ENCODE measurements at regions not wholly inside any gene's neighbourhood (a gene's known extent, or its start where the extent isn't known, plus 50 kb on each side); places are given as distances from the start of the nearest gene placed in this dataset.
A peak's percentile ranks its signal among the peaks of the same experiment; 100 is the strongest.
"Not testable (repeated sequence)": the region's sequence is repeated elsewhere in the genome, so short reads cannot be mapped to it uniquely, and the experiment has no call there.

- peaks cover 3% of the 10 kb centered on the region for H3K36me3 Mint-ChIP-seq (ENCODE audit: low read depth)
- DNase-seq (ENCODE audit: low spot score), result no peak
- peaks cover 26% of the 10 kb centered on the region for H3K4me1 Mint-ChIP-seq (ENCODE audit: low read depth)
- no peak overlapping the region for H3K4me3 Mint-ChIP-seq
- H3K9me3 Mint-ChIP-seq, result peaks cover 6% of the 10 kb centered on the region
- H3K27me3 Mint-ChIP-seq (ENCODE audit: low read depth), result no peaks in the 10 kb centered on the region
- H3K27ac Mint-ChIP-seq, result no peak overlapping the region
Observed at GRCh38 chr12:47314996-47315395, 235.2 kb upstream of the AMIGO2 start.

GRCh38 chr12:47312808-47313426 is 233.2 kb upstream of the AMIGO2 start:
- Mint-ChIP-seq H3K9me3 (no peaks in the 10 kb centered on the region), H3K36me3 (ENCODE audit: low read depth) (no peaks in the 10 kb centered on the region), H3K27me3 (ENCODE audit: low read depth) (no peaks in the 10 kb centered on the region), H3K4me1 (ENCODE audit: low read depth) (peaks cover 33% of the 10 kb centered on the region), H3K4me3 (no peak overlapping the region), H3K27ac (no peak overlapping the region)
- no peak for DNase-seq (ENCODE audit: low spot score)

DNA sequence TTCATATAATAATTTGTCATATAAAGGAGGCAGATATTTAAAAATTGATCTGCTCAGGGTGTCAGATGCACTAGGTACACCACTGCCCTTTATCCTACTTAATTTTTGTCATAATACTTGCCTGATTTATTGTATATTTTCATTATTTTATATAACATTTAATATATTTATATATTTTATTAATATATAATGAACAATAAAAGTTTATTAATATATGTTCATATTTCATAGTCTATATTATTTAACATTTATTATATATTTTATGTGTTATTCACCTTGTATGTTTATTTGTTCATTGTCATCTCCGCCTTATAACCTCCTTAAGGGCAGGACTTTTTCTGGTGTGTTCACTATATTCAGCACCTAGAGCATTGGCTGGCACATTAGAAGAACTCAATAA is 232.4 kb upstream of the AMIGO2 start:
- H3K27ac Mint-ChIP-seq, result no peak overlapping the region
- H3K4me3 Mint-ChIP-seq, result no peak overlapping the region
- no peak for DNase-seq (ENCODE audit: low spot score)
- no peaks in the 10 kb centered on the region for H3K36me3 Mint-ChIP-seq (ENCODE audit: low read depth)
- H3K27me3 Mint-ChIP-seq (ENCODE audit: low read depth), result no peaks in the 10 kb centered on the region
- H3K9me3 Mint-ChIP-seq, result no peaks in the 10 kb centered on the region
- H3K4me1 Mint-ChIP-seq (ENCODE audit: low read depth), result peaks cover 40% of the 10 kb centered on the region

DNA sequence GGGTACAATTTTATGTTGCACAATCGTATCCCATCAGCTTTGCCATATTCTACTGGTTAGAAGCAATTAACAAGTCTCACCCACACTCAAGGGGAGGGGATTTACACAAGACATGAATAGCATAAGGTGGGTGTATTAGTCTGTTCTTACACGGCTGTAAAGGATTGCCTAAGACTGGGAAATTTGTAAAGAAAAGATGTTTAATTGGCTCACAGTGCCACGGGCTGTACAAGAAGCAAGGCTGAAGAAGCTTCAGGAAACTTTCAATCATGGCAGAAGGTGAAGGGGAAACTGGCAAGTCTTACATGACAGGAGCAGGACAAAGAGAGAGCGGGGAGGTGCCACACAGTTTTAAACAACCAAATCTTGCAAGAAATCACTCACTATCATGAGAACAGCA is 231.8 kb upstream of the AMIGO2 start:
- Mint-ChIP-seq H3K4me1 (ENCODE audit: low read depth) (peaks cover 41% of the 10 kb centered on the region), H3K36me3 (ENCODE audit: low read depth) (peaks cover 6% of the 10 kb centered on the region), H3K27me3 (ENCODE audit: low read depth) (no peaks in the 10 kb centered on the region), H3K27ac (no peak overlapping the region), H3K9me3 (peaks cover 3% of the 10 kb centered on the region), H3K4me3 (no peak overlapping the region)
- DNase-seq (ENCODE audit: low spot score), result no peak

DNA sequence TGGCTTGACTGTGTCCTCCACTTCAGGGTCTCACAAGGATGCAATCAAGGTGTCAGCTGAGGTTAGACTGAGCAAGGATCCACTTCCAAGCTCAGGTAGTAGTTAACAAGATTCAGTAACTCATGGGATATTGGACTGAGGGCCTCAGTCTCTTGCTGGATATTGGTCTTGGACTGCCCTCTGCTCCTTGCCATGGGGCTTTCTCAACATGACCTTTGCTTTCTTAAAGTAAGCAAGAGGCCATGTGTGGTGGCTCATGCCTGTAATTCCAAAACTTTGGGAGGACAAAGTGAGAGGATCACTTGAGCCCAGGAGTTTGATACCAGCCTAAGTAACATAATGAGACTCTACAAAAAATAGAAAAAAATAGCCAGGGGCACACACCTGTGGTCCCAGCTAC is 231.3 kb upstream of the AMIGO2 start:
- no peaks in the 10 kb centered on the region for H3K27me3 Mint-ChIP-seq (ENCODE audit: low read depth)
- H3K4me3 Mint-ChIP-seq, result no peak overlapping the region
- no peak overlapping the region for H3K27ac Mint-ChIP-seq
- DNase-seq (ENCODE audit: low spot score), result no peak
- H3K9me3 Mint-ChIP-seq, result peaks cover 5% of the 10 kb centered on the region
- H3K4me1 Mint-ChIP-seq (ENCODE audit: low read depth), result peaks cover 38% of the 10 kb centered on the region
- H3K36me3 Mint-ChIP-seq (ENCODE audit: low read depth), result peaks cover 8% of the 10 kb centered on the region

GRCh38 chr12:47308672-47309071 is 228.9 kb upstream of the AMIGO2 start:
- H3K36me3 Mint-ChIP-seq (ENCODE audit: low read depth), result peaks cover 8% of the 10 kb centered on the region
- H3K9me3 Mint-ChIP-seq, result peaks cover 5% of the 10 kb centered on the region
- no peak overlapping the region for H3K27ac Mint-ChIP-seq
- DNase-seq (ENCODE audit: low spot score), result no peak
- H3K4me1 Mint-ChIP-seq (ENCODE audit: low read depth), result peaks cover 38% of the 10 kb centered on the region
- H3K4me3 Mint-ChIP-seq, result no peak overlapping the region
- no peaks in the 10 kb centered on the region for H3K27me3 Mint-ChIP-seq (ENCODE audit: low read depth)

- H3K36me3 Mint-ChIP-seq (ENCODE audit: low read depth), result peaks cover 8% of the 10 kb centered on the region
- peak overlapping the region; percentile 89 for H3K27ac Mint-ChIP-seq
- no peaks in the 10 kb centered on the region for H3K27me3 Mint-ChIP-seq (ENCODE audit: low read depth)
- peaks cover 5% of the 10 kb centered on the region for H3K9me3 Mint-ChIP-seq
- H3K4me3 Mint-ChIP-seq, result peak overlapping the region; percentile 92
- peak; percentile 59 for DNase-seq (ENCODE audit: low spot score)
- peaks cover 40% of the 10 kb centered on the region for H3K4me1 Mint-ChIP-seq (ENCODE audit: low read depth)
Observed at GRCh38 chr12:47307680-47308399, 228.1 kb upstream of the AMIGO2 start.

DNA sequence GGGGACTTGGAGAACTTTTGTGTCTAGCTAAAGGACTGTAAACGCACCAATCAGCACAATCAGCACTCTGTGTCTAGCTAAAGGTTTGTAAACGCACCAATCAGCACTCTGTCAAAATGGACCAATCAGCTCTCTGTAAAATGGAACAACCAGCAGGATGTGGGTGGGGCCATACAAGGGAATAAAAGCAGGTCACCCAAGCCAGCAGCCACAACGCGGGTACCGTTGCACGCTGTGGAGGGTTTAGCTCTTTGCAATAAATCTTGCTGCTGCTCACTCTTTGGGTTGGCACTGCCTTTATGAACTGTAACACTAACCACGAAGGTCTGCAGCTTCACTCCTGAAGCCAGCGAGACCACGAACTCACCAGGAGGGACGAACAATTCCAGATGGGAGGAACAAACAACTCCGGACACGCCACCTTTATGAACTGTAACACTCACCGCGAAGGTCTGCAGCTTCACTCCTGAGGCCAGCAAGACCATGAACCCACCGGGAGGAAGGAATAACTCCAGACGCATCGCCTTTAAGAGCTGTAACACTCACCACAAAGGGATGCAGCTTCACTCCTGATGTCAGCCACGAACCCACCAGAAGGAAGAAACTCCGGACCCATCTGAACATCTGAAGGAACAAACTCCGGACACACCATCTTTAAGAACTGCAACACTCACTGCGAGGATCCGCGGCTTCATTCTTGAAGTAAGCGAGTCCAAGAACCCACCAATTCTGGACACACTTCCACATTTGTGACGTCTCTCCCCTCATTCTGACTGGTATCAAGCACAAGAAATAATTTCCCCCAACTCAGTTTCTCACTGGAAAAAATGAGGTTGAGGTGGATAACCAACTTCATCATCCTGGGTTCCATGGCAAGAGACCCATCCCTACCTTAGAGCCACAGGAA is 227.3 kb upstream of the AMIGO2 start:
- DNase-seq (ENCODE audit: low spot score), result peak; percentile 58
- not testable (repeated sequence) for H3K27me3 Mint-ChIP-seq (ENCODE audit: low read depth); H3K36me3 Mint-ChIP-seq (ENCODE audit: low read depth); H3K9me3 Mint-ChIP-seq
- H3K27ac Mint-ChIP-seq, result peak overlapping the region; percentile 89
- H3K4me3 Mint-ChIP-seq, result peak overlapping the region; percentile 92
- peaks cover 42% of the 10 kb centered on the region for H3K4me1 Mint-ChIP-seq (ENCODE audit: low read depth)

GRCh38 chr12:47306130-47306529 is 226.4 kb upstream of the AMIGO2 start:
- Mint-ChIP-seq H3K4me3 (no peak overlapping the region), H3K27ac (no peak overlapping the region), H3K27me3 (ENCODE audit: low read depth) (no peaks in the 10 kb centered on the region), H3K9me3 (peaks cover 5% of the 10 kb centered on the region), H3K4me1 (ENCODE audit: low read depth) (peaks cover 50% of the 10 kb centered on the region), H3K36me3 (ENCODE audit: low read depth) (peaks cover 10% of the 10 kb centered on the region)
- DNase-seq (ENCODE audit: low spot score), result no peak

- H3K4me1 Mint-ChIP-seq (ENCODE audit: low read depth), result peaks cover 50% of the 10 kb centered on the region
Observed at GRCh38 chr12:47305464-47305863, 225.7 kb upstream of the AMIGO2 start.

DNA sequence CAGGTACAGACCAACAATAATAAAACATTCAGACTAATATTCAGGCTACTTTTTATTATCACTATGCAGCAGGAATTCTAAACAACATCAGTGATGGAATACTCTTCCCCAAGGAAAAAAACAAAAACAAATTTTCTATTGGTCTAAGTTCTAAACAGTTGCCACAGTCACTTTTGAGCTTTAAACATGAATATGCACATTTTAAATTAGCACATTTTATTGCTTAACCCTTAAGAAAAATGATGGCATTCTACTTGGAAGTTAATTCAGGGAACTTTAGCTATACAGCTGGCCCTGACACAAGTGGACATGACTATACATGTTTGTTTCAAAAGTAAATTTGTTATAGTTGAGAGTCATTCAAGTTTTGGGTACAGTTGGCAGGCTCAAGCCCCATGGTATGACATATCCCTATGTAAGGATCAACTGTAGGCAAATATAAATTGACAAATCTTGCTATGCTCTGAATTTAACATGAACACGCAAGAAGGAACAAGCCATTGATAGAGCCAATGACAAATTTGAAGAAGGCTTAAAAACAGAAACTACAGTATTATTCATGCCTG is 224.3 kb upstream of the AMIGO2 start:
- Mint-ChIP-seq H3K9me3 (peaks cover 9% of the 10 kb centered on the region), H3K4me3 (no peak overlapping the region), H3K27ac (peak overlapping the region; percentile 13), H3K36me3 (ENCODE audit: low read depth) (peaks cover 14% of the 10 kb centered on the region), H3K4me1 (ENCODE audit: low read depth) (peaks cover 52% of the 10 kb centered on the region), H3K27me3 (ENCODE audit: low read depth) (no peaks in the 10 kb centered on the region)
- no peak for DNase-seq (ENCODE audit: low spot score)

More at GRCh38 chr12:47305464-47305863, 225.7 kb upstream of the AMIGO2 start:
- H3K36me3 Mint-ChIP-seq (ENCODE audit: low read depth), result peaks cover 10% of the 10 kb centered on the region
- DNase-seq (ENCODE audit: low spot score), result no peak
- H3K4me3 Mint-ChIP-seq, result no peak overlapping the region
- H3K27ac Mint-ChIP-seq, result no peak overlapping the region
- no peaks in the 10 kb centered on the region for H3K27me3 Mint-ChIP-seq (ENCODE audit: low read depth)
- H3K9me3 Mint-ChIP-seq, result peaks cover 5% of the 10 kb centered on the region

- Mint-ChIP-seq H3K9me3 (peaks cover 17% of the 10 kb centered on the region), H3K4me3 (no peak overlapping the region), H3K27me3 (ENCODE audit: low read depth) (no peaks in the 10 kb centered on the region), H3K4me1 (ENCODE audit: low read depth) (peaks cover 52% of the 10 kb centered on the region), H3K27ac (no peak overlapping the region), H3K36me3 (ENCODE audit: low read depth) (peaks cover 20% of the 10 kb centered on the region)
- no peak for DNase-seq (ENCODE audit: low spot score)
Observed at GRCh38 chr12:47303207-47303606, 223.4 kb upstream of the AMIGO2 start.

- peak overlapping the region; percentile 13 for H3K4me3 Mint-ChIP-seq
- DNase-seq (ENCODE audit: low spot score), result peak; percentile 35
- peaks cover 48% of the 10 kb centered on the region for H3K4me1 Mint-ChIP-seq (ENCODE audit: low read depth)
- peaks cover 22% of the 10 kb centered on the region for H3K36me3 Mint-ChIP-seq (ENCODE audit: low read depth)
- no peaks in the 10 kb centered on the region for H3K27me3 Mint-ChIP-seq (ENCODE audit: low read depth)
- peaks cover 17% of the 10 kb centered on the region for H3K9me3 Mint-ChIP-seq
- peak overlapping the region; percentile 45 for H3K27ac Mint-ChIP-seq
Observed at GRCh38 chr12:47302111-47302671, 222.4 kb upstream of the AMIGO2 start.
